H1 (cell line): ENCODE measurements at regions not wholly inside any gene's neighbourhood (a gene's known extent, or its start where the extent isn't known, plus 50 kb on each side); places are given as distances from the start of the nearest gene placed in this dataset.

Experiments
- BACH1 ChIP-seq: IDR thresholded peaks from 2 replicates; pipeline ENCODE4 v1.6.1; 2012; ENCODE audit warnings: low read length, improper control_type of control experiment
- CTBP2 ChIP-seq: IDR thresholded peaks from 2 replicates; pipeline ENCODE4 v1.7.0; 2011; ENCODE audit warnings: borderline replicate concordance, mild to moderate bottlenecking, moderate library complexity, mixed read lengths, low read length; ENCODE audit not compliant: insufficient read depth, insufficient read length
- EP300 ChIP-seq, 2 experiments: IDR thresholded peaks; 1 replicate in 1 of 2; 2 replicates in 1 of 2; pipeline ENCODE4 v1.6.1; 2011 to 2012; ENCODE audit warnings: low read depth in 2 of 2, low read length in 2 of 2, mild to moderate bottlenecking in 2 of 2, borderline replicate concordance in 1 of 2, inconsistent platforms in 1 of 2, moderate library complexity in 1 of 2
- RBBP5 ChIP-seq: IDR thresholded peaks from 2 replicates; pipeline ENCODE4 v1.7.1; 2012; ENCODE audit warnings: low read depth, mild to moderate bottlenecking, inconsistent platforms, low read length, moderate library complexity, borderline replicate concordance
- TCF12 ChIP-seq: IDR thresholded peaks from 2 replicates; pipeline ENCODE4 v1.6.1; 2011; ENCODE audit warnings: low read depth, mild to moderate bottlenecking, low read length

GRCh38 chr19:28686756-28687155 lies 526.2 kb downstream of the UQCRFS1 start (continued):
- TF ChIP-seq CTBP2 (no peak), EP300 (IDR thresholded peaks at IDR 0.05; ENCODE audit: borderline replicate concordance in 1 of 2, low read depth in 2 of 2, low read length in 2 of 2) (no peak), RBBP5 (no peak), TCF12 (no peak), BACH1 (no peak)
